ENCODE measurements at regions not wholly inside any gene's neighbourhood (a gene's known extent, or its start where the extent isn't known, plus 50 kb on each side); places are given as distances from the start of the nearest gene placed in this dataset.
"Not testable (repeated sequence)": the region's sequence is repeated elsewhere in the genome, so short reads cannot be mapped to it uniquely, and the experiment has no call there.

- DNase-seq (ENCODE audit: low spot score): no peak
These were observed 161.3 kb downstream of the YIPF5 start for GRCh38 chr5:144009116-144009515.

DNA sequence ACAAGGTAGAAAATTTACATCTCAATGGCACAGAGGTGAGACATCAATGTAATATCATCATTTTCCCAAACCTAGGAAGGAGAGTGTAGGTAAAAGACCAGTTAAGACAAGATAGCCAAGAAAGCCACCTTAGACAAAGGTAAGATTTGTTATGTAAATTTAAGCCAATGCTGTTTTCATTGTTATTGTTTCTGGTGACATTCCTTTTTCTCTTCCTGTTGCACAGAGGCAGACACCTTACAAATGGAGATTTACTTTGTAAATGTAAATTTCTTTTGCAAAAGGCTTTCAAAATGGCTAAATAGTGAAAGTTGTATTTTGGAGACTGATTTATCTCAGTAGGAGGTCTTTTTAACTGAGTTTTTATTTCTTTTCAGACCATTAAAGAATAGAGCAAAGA, 159.1 kb downstream of the YIPF5 start:
- DNase-seq (ENCODE audit: low spot score): no peak

DNA sequence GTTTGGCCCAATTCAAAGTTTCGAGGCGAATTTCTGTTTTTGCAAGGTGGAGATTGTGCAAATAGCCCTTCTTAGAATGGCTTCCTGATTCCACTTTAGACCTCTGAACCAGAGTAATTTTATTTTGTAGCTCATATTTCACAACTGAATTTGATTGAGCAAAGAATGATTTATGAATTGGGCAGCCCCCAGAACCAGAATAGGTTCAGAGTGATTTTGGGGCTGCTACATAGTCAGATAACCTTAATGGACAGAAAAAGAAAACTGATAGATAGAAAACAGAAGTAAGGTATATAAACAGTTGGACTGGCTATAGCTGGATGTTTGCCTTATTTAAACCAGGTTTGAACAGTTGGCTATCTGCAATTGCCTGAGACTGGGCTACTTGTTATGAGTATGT, 156.6 kb downstream of the YIPF5 start:
- no peak for DNase-seq (ENCODE audit: low spot score)

DNA sequence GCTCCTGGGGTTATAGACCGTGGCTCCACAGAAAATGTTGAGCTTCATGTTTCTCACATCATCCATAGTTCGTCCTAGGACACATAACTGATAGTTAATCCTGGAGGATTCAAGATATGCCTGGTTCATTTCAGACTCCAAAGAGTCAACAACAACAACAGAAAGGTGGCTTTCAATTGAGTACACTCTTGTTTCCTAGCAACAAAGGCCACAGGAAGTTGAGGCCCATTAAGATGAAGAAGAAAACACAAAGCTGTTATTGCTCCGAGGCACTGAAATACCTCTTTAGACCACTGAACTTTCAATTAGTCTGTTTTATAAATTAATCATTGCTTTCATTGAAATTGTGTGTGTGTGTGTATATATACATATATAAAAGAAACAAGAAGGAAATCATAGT, 154.5 kb downstream of the YIPF5 start:
- DNase-seq (ENCODE audit: low spot score): no peak

- no peak for DNase-seq (ENCODE audit: low spot score)
These were observed 153.3 kb downstream of the YIPF5 start for GRCh38 chr5:144017119-144017518.

DNA sequence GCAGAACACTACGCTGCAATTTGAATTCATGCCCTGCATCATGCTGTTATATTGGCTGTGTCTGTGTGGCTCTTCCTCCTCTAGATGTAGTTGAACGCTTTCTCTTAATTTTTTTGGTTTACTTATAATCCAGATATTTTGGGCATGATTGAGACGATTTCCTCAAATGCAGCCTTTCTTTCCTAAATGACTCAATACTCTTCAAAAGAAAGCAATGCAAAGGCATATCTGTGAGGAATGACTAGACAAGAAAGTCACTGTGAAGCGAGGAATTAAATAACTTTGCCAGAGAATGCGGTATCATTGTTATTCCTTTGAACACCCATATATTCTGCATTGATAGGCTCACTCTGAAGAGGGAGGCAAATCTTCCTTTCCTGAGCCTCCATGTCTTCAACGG, 152.8 kb downstream of the YIPF5 start:
- DNase-seq (ENCODE audit: low spot score): no peak

- DNase-seq (ENCODE audit: low spot score): no peak
These were observed 146.4 kb downstream of the YIPF5 start for GRCh38 chr5:144024090-144024489.

- no peak for DNase-seq (ENCODE audit: low spot score)
These were observed 145.9 kb downstream of the YIPF5 start for GRCh38 chr5:144024545-144024944.

DNA sequence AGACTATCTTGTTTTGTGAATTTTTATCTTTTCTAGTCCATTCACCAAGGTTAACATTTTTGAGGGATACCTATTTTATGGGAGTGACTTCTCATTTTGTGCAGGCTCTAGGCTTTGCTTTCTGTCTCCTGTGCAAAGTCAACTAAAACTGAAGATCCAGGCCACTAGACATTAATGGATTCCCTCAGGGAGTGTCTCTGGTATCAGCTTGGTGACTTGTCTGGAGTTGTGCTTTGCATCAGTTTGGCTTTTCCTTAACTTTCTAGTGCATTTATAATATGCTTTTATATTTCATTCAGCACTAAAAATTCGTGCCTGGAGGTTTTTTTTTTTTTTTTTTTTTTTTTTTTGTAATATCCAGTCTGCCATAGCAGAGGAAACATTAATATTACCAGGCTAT, 144.2 kb downstream of the YIPF5 start:
- DNase-seq (ENCODE audit: low spot score): no peak

GRCh38 chr5:144028058-144028457, 142.4 kb downstream of the YIPF5 start:
- DNase-seq (ENCODE audit: low spot score): peak; percentile 24

DNA sequence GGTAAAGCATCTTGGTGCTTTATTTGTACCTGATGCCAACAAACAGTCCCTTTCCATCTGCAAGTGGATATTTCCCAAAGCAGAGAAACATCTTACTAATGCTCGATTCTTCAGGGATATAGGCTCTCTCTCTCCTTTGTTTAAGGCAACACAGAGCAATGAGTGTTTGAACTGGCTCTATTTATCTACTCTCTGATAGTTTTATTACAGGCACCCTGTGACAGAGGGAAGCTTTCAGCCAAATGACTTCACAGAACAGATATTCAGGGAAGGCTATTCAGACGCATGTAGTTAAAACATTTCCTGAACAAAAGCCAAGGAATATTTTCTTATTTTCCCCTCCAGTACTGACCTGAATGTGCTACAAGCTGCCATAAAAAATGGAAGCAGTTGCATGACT, 141.8 kb downstream of the YIPF5 start:
- DNase-seq (ENCODE audit: low spot score): no peak

- DNase-seq (ENCODE audit: low spot score): no peak
These were observed 139.6 kb downstream of the YIPF5 start for GRCh38 chr5:144030904-144031303.

DNA sequence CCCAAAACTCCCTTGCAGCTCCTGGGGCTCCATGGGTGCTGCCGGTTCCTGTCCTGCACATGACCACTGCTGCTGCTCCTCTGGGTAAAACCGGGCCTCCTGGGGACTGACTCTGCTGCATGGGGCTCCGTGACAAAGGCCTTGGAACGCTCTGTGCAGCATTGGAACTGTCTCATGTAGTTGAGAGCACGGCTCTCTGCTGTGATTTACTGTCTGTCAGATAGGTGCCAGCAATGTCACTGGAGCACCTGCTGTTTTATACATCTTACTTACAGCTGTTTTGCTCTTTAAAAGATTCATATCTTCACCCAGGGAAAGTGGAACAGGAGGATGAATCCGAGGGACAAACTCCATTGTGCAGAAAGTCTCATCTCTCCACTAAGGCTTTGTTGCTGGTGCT, 138.1 kb downstream of the YIPF5 start:
- no peak for DNase-seq (ENCODE audit: low spot score)

- DNase-seq (ENCODE audit: low spot score): no peak
These were observed 137.0 kb downstream of the YIPF5 start for GRCh38 chr5:144033486-144033885.

GRCh38 chr5:144035046-144035740, 135.3 kb downstream of the YIPF5 start:
- no peak for DNase-seq (ENCODE audit: low spot score)

- no peak for DNase-seq (ENCODE audit: low spot score)
These were observed 134.0 kb downstream of the YIPF5 start for GRCh38 chr5:144036476-144036875.

DNA sequence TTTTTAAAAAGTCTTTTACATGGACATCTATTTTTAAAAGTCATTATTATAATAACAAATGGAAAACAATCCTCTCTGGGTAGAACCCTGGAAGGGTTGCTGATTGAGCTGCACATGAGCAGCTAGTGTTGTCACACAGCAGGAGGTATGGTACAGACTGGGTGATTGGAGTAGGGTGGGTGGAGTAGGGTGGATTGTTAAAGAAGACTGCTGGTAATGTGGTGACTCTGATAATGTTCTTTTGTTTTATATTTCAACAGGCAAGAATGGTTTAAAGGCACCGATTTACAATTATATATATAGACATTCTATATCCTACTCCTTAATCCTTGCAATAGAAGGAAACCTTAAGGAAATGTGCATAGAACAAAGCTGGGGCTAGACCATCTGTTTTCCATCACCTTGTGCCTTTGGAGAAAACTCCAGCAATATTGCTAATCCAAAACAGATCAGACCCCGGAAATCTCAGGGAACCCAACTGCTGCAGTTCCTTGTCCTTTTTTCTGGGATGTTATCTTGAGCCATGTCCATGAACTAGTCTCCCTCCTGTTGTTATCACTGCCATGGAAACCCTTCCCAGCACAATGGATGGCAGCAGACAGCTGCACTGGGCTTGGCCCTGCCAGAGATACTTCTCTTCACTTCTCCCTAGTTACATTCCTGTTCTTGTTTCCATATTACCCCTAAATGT, 129.7 kb downstream of the YIPF5 start:
- DNase-seq (ENCODE audit: low spot score): no peak

GRCh38 chr5:144042156-144042555, 128.3 kb downstream of the YIPF5 start:
- no peak for DNase-seq (ENCODE audit: low spot score)

DNA sequence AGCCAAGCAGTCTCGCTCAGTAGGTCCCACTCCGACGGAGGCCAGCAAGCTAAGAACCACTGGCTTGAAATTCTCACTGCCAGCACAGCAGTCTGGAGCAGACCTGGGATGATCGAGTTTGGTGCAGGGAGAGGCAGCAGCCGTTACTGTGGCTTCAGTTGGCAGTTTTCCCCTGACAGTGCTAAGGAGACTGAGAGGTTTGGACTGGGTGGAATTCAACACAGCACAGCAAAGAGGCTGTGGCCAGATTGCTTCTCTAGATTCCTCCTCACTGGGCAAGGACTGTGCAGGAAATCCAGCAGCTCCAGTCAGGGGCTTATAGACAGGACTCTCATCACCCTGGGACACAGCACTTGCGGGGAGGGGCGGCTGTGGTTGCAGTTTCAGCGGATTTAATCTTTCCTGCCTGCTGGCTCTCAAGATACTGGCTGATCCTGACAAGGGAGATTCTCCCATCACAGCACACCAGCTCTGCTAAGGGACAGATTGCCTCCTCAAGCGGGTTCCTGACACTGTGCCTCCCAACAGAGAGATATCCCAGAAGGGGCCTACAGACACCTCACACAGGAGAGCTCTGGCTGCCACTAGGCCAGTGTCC, 122.1 kb downstream of the YIPF5 start:
- no peak for DNase-seq (ENCODE audit: low spot score)

DNA sequence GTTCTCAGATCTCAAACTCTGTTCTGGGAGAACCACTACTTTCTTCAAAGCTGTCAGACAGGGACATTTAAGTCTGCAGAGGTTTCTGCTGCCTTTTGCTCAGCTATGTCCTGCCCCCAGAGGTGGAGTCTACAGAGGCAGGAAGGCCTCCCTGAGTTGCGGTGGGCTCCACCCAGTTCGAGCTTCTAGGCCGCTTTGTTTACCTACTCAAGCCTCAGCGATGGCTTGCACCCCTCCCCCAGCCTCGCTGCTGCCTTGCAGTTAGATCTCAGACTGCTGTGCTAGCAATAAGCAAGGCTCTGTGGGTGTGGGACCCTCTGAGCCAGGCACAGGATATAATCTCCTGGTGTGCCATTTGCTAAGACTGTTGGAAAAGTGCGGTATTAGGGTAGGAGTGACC, 115.1 kb downstream of the YIPF5 start:
- not testable (repeated sequence) for DNase-seq (ENCODE audit: low spot score)

- DNase-seq (ENCODE audit: low spot score): not testable (repeated sequence)
These were observed 110.4 kb downstream of the YIPF5 start for GRCh38 chr5:144060091-144060490.

DNA sequence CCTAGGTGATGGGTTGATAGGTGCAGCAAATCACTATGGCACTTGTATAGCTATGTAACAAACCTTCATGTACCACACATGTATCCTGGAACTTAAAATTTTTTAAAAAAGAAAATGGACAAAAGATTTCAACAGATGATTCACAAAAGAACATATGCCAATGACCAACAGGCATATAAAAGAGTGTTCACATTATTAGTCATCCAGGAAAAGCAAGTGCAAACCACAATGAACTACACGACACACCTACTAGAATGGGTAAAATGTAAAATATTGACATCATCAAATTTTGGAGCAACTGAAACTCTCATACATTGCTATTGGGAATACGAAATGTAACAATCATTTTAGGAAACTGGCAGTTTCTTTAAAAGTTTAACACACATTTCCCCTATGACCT, 109.9 kb downstream of the YIPF5 start:
- no peak for DNase-seq (ENCODE audit: low spot score)

GRCh38 chr5:144065786-144066185, 104.7 kb downstream of the YIPF5 start:
- no peak for DNase-seq (ENCODE audit: low spot score)

GRCh38 chr5:144072518-144072927, 97.9 kb downstream of the YIPF5 start:
- DNase-seq (ENCODE audit: low spot score): no peak
